HEK293 (cell line): ENCODE measurements at regions not wholly inside any gene's neighbourhood (a gene's known extent, or its start where the extent isn't known, plus 50 kb on each side); places are given as distances from the start of the nearest gene placed in this dataset.
A peak's percentile ranks its signal among the peaks of the same experiment; 100 is the strongest.

ENCODE experiments used
- CTCF ChIA-PET: fragments of 350-600 bp; formaldehyde crosslinking; extraction: SDS; loops from one replicate; lab custom pipeline; 2021; ENCODE audit warnings: antibody characterized with exemption; lab: Yijun Ruan, JAX
- POLR2A ChIA-PET: fragments of 300-600 bp; formaldehyde crosslinking; extraction: SDS; loops from one replicate; lab custom pipeline; 2020; ENCODE audit warnings: antibody characterized with exemption, inconsistent platforms; lab: Yijun Ruan, JAX
- H3K27ac ChIP-seq: fragments of 200-500 bp; sonication (Bioruptor generic); 2 replicates; pipeline ENCODE4 v1.5.1; 2014; ENCODE audit warnings: low read depth, low read length, control low read depth, inconsistent platforms; ENCODE audit errors: extremely low read depth
- H3K36me3 ChIP-seq, 2 experiments: fragments of 200-500 bp in 1 of 2; sonication (Bioruptor generic) in 1 of 2; 1 replicate in 1 of 2; 2 replicates in 1 of 2; pipeline ENCODE4 v1.5.1; 2014 to 2017; ENCODE audit warnings: inconsistent platforms in 2 of 2, low read length in 2 of 2; ENCODE audit not compliant: control insufficient read depth in 2 of 2, insufficient read depth in 1 of 2
- H3K4me1 ChIP-seq: fragments of 200-500 bp; sonication (Bioruptor generic); 2 replicates; pipeline ENCODE4 v1.5.1; 2014; ENCODE audit warnings: mild to moderate bottlenecking, low read length, inconsistent platforms; ENCODE audit not compliant: control insufficient read depth, insufficient read depth
- H3K4me3 ChIP-seq: 2 replicates; pipeline ENCODE4 v1.5.1; 2011; ENCODE audit warnings: low read depth, mild to moderate bottlenecking, control low read depth, low read length, moderate library complexity
- H3K9me3 ChIP-seq: fragments of 200-500 bp; sonication (Bioruptor generic); 2 replicates; pipeline ENCODE4 v1.5.1; 2014; ENCODE audit warnings: low read depth, low read length, inconsistent platforms; ENCODE audit not compliant: control insufficient read depth, insufficient read depth
- AEBP2 ChIP-seq: fragments of 450-650 bp; formaldehyde crosslinking; IDR thresholded peaks from 2 replicates; pipeline ENCODE4 v1.5.1; 2016; ENCODE audit warnings: missing biosample characterization, missing genetic modification characterization, borderline replicate concordance
- KLF1 ChIP-seq: fragments of 450-650 bp; formaldehyde crosslinking; IDR thresholded peaks from 2 replicates; pipeline ENCODE4 v1.5.1; 2016; ENCODE audit warnings: missing biosample characterization, missing genetic modification characterization
- MYNN ChIP-seq: fragments of 450-650 bp; formaldehyde crosslinking; IDR thresholded peaks from 2 replicates; pipeline ENCODE4 v1.5.1; 2016; ENCODE audit warnings: missing biosample characterization, missing genetic modification characterization, borderline replicate concordance
- PRDM10 ChIP-seq: fragments of 450-650 bp; formaldehyde crosslinking; IDR thresholded peaks from 2 replicates; pipeline ENCODE4 v1.5.1; 2016; ENCODE audit warnings: missing biosample characterization, missing genetic modification characterization
- PRDM2 ChIP-seq: fragments of 450-650 bp; formaldehyde crosslinking; IDR thresholded peaks from 2 replicates; pipeline ENCODE4 v1.5.1; 2016; ENCODE audit warnings: missing biosample characterization, missing genetic modification characterization, borderline replicate concordance
- PRDM4 ChIP-seq: fragments of 450-650 bp; formaldehyde crosslinking; IDR thresholded peaks from 2 replicates; pipeline ENCODE4 v1.5.1; 2017; ENCODE audit warnings: missing biosample characterization, missing genetic modification characterization
- WT1 ChIP-seq: fragments of 450-650 bp; formaldehyde crosslinking; IDR thresholded peaks from 2 replicates; pipeline ENCODE4 v1.5.1; 2016; ENCODE audit warnings: missing biosample characterization, missing genetic modification characterization
- ZBTB21 ChIP-seq: fragments of 450-650 bp; formaldehyde crosslinking; IDR thresholded peaks from 2 replicates; pipeline ENCODE4 v1.5.1; 2017; ENCODE audit warnings: missing biosample characterization, missing genetic modification characterization
- ZNF16 ChIP-seq: fragments of 450-650 bp; formaldehyde crosslinking; IDR thresholded peaks from 2 replicates; pipeline ENCODE4 v1.5.1; 2016; ENCODE audit warnings: low read depth, missing biosample characterization, missing genetic modification characterization
- ZNF202 ChIP-seq: fragments of 450-650 bp; formaldehyde crosslinking; IDR thresholded peaks from 2 replicates; pipeline ENCODE4 v1.5.1; 2016; ENCODE audit warnings: missing biosample characterization, missing genetic modification characterization, borderline replicate concordance
- ZNF768 ChIP-seq: fragments of 450-650 bp; formaldehyde crosslinking; IDR thresholded peaks from 2 replicates; pipeline ENCODE4 v1.5.1; 2018; ENCODE audit warnings: missing biosample characterization, mild to moderate bottlenecking, missing genetic modification characterization

- Histone ChIP-seq H3K9me3 (no peaks in the 10 kb centered on the region), H3K4me1 (no peaks in the 10 kb centered on the region), H3K27ac (no peak overlapping the region), H3K36me3 (no peaks in the 10 kb centered on the region), H3K4me3 (no peak overlapping the region)
- TF ChIP-seq MYNN (tag by site-specific recombination) (no peak), ZNF202 (tag by site-specific recombination) (no peak), ZNF16 (tag by site-specific recombination) (no peak), KLF1 (tag by site-specific recombination) (no peak)
- ChIA-PET POLR2A (no interaction called here), CTCF (interaction anchor here (0.6 kb wide), 1 partner anchor 619 kb away, joined by 5 read pairs; no protein-coding TSS in a partner anchor)
Observed at GRCh38 chrX:47776292-47777006, 60.3 kb upstream of the ZNF81 start.

- H3K36me3 ChIP-seq, result no peaks in the 10 kb centered on the region
- CTCF ChIA-PET, result no interaction called here
- TF ChIP-seq WT1 (tag by site-specific recombination) (no peak), ZBTB21 (no peak), AEBP2 (tag by site-specific recombination) (no peak), PRDM10 (tag by site-specific recombination) (peak; percentile 43), PRDM2 (no peak), ZNF768 (tag by site-specific recombination) (no peak), PRDM4 (tag by site-specific recombination) (no peak)
- POLR2A ChIA-PET, result no interaction called here
- no peak overlapping the region for H3K4me3 ChIP-seq
- no peaks in the 10 kb centered on the region for H3K9me3 ChIP-seq
- H3K4me1 ChIP-seq, result no peaks in the 10 kb centered on the region
- H3K27ac ChIP-seq, result no peak overlapping the region
Observed at GRCh38 chrX:47772764-47773163, 63.9 kb upstream of the ZNF81 start.
